Activated CD4-positive, alpha-beta T cell treated with anti-CD3 and anti-CD28 coated beads, Interleukin-2, amount 50 U/mL, for 16 hours (primary cell): ENCODE measurements at regions not wholly inside any gene's neighbourhood (a gene's known extent, or its start where the extent isn't known, plus 50 kb on each side); places are given as distances from the start of the nearest gene placed in this dataset.

Experiments used
- DNase-seq: peaks from one replicate; pipeline ENCODE4 v3.0.0-alpha.2; 2020

GRCh38 chr21:20306836-20307235, 691.4 kb upstream of the NCAM2 start:
- DNase-seq = no peak

GRCh38 chr21:20308586-20309315, 689.5 kb upstream of the NCAM2 start:
- no peak for DNase-seq

GRCh38 chr21:20311234-20311787, 686.9 kb upstream of the NCAM2 start:
- DNase-seq = no peak

GRCh38 chr21:20313013-20313412, 685.2 kb upstream of the NCAM2 start:
- DNase-seq = no peak

- DNase-seq = no peak
These were observed 683.2 kb upstream of the NCAM2 start for GRCh38 chr21:20315042-20315441.

- no peak for DNase-seq
These were observed 668.6 kb upstream of the NCAM2 start for GRCh38 chr21:20329636-20330035.

- DNase-seq = no peak
These were observed 667.6 kb upstream of the NCAM2 start for GRCh38 chr21:20330652-20331051.

GRCh38 chr21:20334585-20334984, 663.6 kb upstream of the NCAM2 start:
- no peak for DNase-seq

GRCh38 chr21:20341431-20341830, 656.8 kb upstream of the NCAM2 start:
- DNase-seq = no peak

- no peak for DNase-seq
These were observed 655.0 kb upstream of the NCAM2 start for GRCh38 chr21:20343186-20343585.

GRCh38 chr21:20351138-20351537, 647.1 kb upstream of the NCAM2 start:
- no peak for DNase-seq

- no peak for DNase-seq
These were observed 644.9 kb upstream of the NCAM2 start for GRCh38 chr21:20353351-20353750.

GRCh38 chr21:20373031-20373430, 625.2 kb upstream of the NCAM2 start:
- DNase-seq = no peak

GRCh38 chr21:20377250-20377649, 621.0 kb upstream of the NCAM2 start:
- DNase-seq = no peak

- DNase-seq = no peak
These were observed 609.8 kb upstream of the NCAM2 start for GRCh38 chr21:20388400-20388799.

- no peak for DNase-seq
These were observed 601.4 kb upstream of the NCAM2 start for GRCh38 chr21:20396798-20397197.

- DNase-seq = no peak
These were observed 593.3 kb upstream of the NCAM2 start for GRCh38 chr21:20404915-20405314.

- no peak for DNase-seq
These were observed 579.9 kb upstream of the NCAM2 start for GRCh38 chr21:20418353-20418752.

- DNase-seq = no peak
These were observed 578.4 kb upstream of the NCAM2 start for GRCh38 chr21:20419772-20420171.

GRCh38 chr21:20424943-20425342, 573.3 kb upstream of the NCAM2 start:
- DNase-seq = no peak

- DNase-seq = no peak
These were observed 572.4 kb upstream of the NCAM2 start for GRCh38 chr21:20425856-20426255.

- no peak for DNase-seq
These were observed 557.9 kb upstream of the NCAM2 start for GRCh38 chr21:20440338-20440737.

- peak; percentile 16 for DNase-seq
These were observed 554.6 kb upstream of the NCAM2 start for GRCh38 chr21:20443558-20444155.

- no peak for DNase-seq
These were observed 552.2 kb upstream of the NCAM2 start for GRCh38 chr21:20445971-20446370.

- DNase-seq = no peak
These were observed 547.2 kb upstream of the NCAM2 start for GRCh38 chr21:20451046-20451445.
